ENCODE measurements at regions not wholly inside any gene's neighbourhood (a gene's known extent, or its start where the extent isn't known, plus 50 kb on each side); places are given as distances from the start of the nearest gene placed in this dataset.

DNA sequence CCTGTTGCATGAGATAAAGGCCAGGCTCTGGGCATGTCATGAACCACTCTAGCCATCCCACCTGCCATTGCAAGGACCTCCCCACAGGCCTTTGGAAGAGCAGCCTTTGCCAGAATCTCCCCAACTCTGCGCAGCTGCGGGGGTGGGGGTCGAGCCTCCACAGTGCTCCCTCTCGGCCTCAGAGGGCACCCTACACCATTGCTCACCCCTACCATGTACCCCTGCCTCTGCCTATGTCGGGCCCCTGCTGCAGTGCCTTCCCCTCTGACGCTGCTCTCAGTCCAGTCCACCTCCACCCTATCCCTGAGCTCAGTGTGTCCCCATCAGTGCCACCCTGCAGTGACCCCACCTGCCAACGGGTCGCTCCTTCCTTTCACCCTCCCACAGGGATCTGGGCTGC is 679.7 kb upstream of the RAB6C start (continued):
- TF ChIP-seq HMGXB4 (CRISPR knock-in tag; IDR thresholded peaks at IDR 0.05), result no peak
- no peak for TF ChIP-seq E2F5 (CRISPR knock-in tag; IDR thresholded peaks at IDR 0.05)
- TF ChIP-seq FOXP1 (CRISPR knock-in tag; IDR thresholded peaks at IDR 0.05; ENCODE audit: borderline replicate concordance), result no peak
- no peak for TF ChIP-seq CREB1 (CRISPR knock-in tag; IDR thresholded peaks at IDR 0.05)
- TF ChIP-seq GRHL2 (CRISPR knock-in tag; IDR thresholded peaks at IDR 0.05; ENCODE audit: insufficient replicate concordance, severe bottlenecking), result no peak

- Mint-ChIP-seq H3K4me3 (no peak overlapping the region), H3K27me3 (ENCODE audit: low read depth) (no peaks in the 10 kb centered on the region; the same call in 1 of the 2 replicates), H3K27ac (no peak overlapping the region), H3K36me3 (no peaks in the 10 kb centered on the region), H3K9me3 (peaks cover 5% of the 10 kb centered on the region), H3K4me1 (peaks cover 4% of the 10 kb centered on the region; the same call in 1 of the 2 replicates)
- DNase-seq (ENCODE audit: low spot score) (no peak), ATAC-seq (no peak)
- POLR2A ChIA-PET, result no interaction called here
- CTCF ChIA-PET, result interaction anchor here (1.1 kb wide), 1 partner anchor 96 kb away, joined by 4 read pairs; no protein-coding TSS in a partner anchor
- TF ChIP-seq STAT6 (CRISPR knock-in tag; conservative IDR thresholded peaks at IDR 0.05; ENCODE audit: low read depth), result no peak
- no peak for TF ChIP-seq ZNF671 (CRISPR knock-in tag; IDR thresholded peaks at IDR 0.05)
- no peak for TF ChIP-seq NR2C2 (CRISPR knock-in tag; IDR thresholded peaks at IDR 0.05)
- TF ChIP-seq, protein P1, sequence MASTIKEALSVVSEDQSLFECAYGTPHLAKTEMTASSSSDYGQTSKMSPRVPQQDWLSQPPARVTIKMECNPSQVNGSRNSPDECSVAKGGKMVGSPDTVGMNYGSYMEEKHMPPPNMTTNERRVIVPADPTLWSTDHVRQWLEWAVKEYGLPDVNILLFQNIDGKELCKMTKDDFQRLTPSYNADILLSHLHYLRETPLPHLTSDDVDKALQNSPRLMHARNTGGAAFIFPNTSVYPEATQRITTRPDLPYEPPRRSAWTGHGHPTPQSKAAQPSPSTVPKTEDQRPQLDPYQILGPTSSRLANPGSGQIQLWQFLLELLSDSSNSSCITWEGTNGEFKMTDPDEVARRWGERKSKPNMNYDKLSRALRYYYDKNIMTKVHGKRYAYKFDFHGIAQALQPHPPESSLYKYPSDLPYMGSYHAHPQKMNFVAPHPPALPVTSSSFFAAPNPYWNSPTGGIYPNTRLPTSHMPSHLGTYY (CRISPR knock-in tag; IDR thresholded peaks at IDR 0.05), result no peak
- TF ChIP-seq, protein P2, sequence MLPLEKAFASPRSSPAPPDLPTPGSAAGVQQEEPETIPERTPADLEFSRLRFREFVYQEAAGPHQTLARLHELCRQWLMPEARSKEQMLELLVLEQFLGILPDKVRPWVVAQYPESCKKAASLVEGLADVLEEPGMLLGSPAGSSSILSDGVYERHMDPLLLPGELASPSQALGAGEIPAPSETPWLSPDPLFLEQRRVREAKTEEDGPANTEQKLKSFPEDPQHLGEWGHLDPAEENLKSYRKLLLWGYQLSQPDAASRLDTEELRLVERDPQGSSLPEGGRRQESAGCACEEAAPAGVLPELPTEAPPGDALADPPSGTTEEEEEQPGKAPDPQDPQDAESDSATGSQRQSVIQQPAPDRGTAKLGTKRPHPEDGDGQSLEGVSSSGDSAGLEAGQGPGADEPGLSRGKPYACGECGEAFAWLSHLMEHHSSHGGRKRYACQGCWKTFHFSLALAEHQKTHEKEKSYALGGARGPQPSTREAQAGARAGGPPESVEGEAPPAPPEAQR (CRISPR knock-in tag; IDR thresholded peaks at IDR 0.05), result no peak
- no peak for TF ChIP-seq RELA (CRISPR knock-in tag; IDR thresholded peaks at IDR 0.05; ENCODE audit: borderline replicate concordance)
- TF ChIP-seq CDX4 (CRISPR knock-in tag; IDR thresholded peaks at IDR 0.05; ENCODE audit: borderline replicate concordance), result no peak
- TF ChIP-seq EMX1 (CRISPR knock-in tag; IDR thresholded peaks at IDR 0.05), result no peak
- no peak for TF ChIP-seq CTCF (IDR thresholded peaks at IDR 0.05)
- TF ChIP-seq ZNF317 (CRISPR knock-in tag; IDR thresholded peaks at IDR 0.05; ENCODE audit: borderline replicate concordance, low read depth), result no peak
- TF ChIP-seq, protein P3, sequence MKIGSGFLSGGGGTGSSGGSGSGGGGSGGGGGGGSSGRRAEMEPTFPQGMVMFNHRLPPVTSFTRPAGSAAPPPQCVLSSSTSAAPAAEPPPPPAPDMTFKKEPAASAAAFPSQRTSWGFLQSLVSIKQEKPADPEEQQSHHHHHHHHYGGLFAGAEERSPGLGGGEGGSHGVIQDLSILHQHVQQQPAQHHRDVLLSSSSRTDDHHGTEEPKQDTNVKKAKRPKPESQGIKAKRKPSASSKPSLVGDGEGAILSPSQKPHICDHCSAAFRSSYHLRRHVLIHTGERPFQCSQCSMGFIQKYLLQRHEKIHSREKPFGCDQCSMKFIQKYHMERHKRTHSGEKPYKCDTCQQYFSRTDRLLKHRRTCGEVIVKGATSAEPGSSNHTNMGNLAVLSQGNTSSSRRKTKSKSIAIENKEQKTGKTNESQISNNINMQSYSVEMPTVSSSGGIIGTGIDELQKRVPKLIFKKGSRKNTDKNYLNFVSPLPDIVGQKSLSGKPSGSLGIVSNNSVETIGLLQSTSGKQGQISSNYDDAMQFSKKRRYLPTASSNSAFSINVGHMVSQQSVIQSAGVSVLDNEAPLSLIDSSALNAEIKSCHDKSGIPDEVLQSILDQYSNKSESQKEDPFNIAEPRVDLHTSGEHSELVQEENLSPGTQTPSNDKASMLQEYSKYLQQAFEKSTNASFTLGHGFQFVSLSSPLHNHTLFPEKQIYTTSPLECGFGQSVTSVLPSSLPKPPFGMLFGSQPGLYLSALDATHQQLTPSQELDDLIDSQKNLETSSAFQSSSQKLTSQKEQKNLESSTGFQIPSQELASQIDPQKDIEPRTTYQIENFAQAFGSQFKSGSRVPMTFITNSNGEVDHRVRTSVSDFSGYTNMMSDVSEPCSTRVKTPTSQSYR (CRISPR knock-in tag; IDR thresholded peaks at IDR 0.05), result no peak
- TF ChIP-seq ATF6 (CRISPR knock-in tag; IDR thresholded peaks at IDR 0.05), result no peak
- TF ChIP-seq TCF7 (CRISPR knock-in tag; IDR thresholded peaks at IDR 0.05; ENCODE audit: low read depth), result no peak
- no peak for TF ChIP-seq MAX (CRISPR knock-in tag; IDR thresholded peaks at IDR 0.05)
- TF ChIP-seq NFYB (CRISPR knock-in tag; conservative IDR thresholded peaks at IDR 0.05; ENCODE audit: low read depth), result no peak
These were observed 679.0 kb upstream of the RAB6C start for GRCh38 chr2:129300456-129300855.
